ENCODE measurements at regions not wholly inside any gene's neighbourhood (a gene's known extent, or its start where the extent isn't known, plus 50 kb on each side); places are given as distances from the start of the nearest gene placed in this dataset.

GRCh38 chr18:76627444-76627843 is 132.4 kb upstream of the ZNF516 start:
- Histone ChIP-seq H3K4me3 (ENCODE audit: low read depth, low read length) (no peak overlapping the region), H3K36me3 (ENCODE audit: control insufficient read depth, insufficient read depth, low read length) (no peaks in the 10 kb centered on the region), H3K27me3 (ENCODE audit: control insufficient read depth, insufficient read depth, low read length) (peaks cover 1% of the 10 kb centered on the region; the same call in 1 of the 2 replicates)
- no peak for DNase-seq (ENCODE audit: low read depth)
- CTCF ChIA-PET: interaction anchor here (0.9 to 1.0 kb wide), 2 partner anchors 9 to 174 kb away, joined by 3 read pairs; no protein-coding TSS in a partner anchor
- no peak for TF ChIP-seq CTCF (IDR thresholded peaks at IDR 0.05; ENCODE audit: insufficient read depth, low read depth, low read length)
- POLR2A ChIA-PET: no interaction called here

DNA sequence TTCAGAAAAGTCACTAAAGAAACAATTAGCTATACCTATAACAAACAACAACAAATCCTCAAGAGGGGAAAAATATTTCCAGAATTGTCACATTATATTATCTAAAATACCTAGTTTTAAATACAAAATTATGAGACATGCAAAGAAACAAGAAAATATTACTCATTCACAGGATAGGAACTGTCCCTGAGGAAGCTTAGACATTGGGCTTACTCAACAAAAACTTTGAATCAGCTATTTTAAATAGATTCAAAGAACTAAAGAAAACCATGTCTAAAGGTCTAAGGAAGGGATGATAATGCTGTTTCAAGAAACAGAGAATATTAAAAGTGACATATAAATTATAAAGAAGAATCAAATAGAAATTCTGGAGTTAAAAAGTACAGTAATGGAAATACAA is 131.9 kb upstream of the ZNF516 start:
- Histone ChIP-seq H3K27me3 (ENCODE audit: control insufficient read depth, insufficient read depth, low read length) (peaks cover 1% of the 10 kb centered on the region; the same call in 1 of the 2 replicates), H3K4me3 (ENCODE audit: low read depth, low read length) (no peak overlapping the region), H3K36me3 (ENCODE audit: control insufficient read depth, insufficient read depth, low read length) (no peaks in the 10 kb centered on the region)
- DNase-seq (ENCODE audit: low read depth): no peak
- POLR2A ChIA-PET: no interaction called here
- CTCF ChIA-PET: interaction anchor here (0.9 to 1.6 kb wide), 3 partner anchors 10 to 175 kb away, joined by 3 read pairs; no protein-coding TSS in a partner anchor
- no peak for TF ChIP-seq CTCF (IDR thresholded peaks at IDR 0.05; ENCODE audit: insufficient read depth, low read depth, low read length)

GRCh38 chr18:76622651-76623050 is 127.6 kb upstream of the ZNF516 start:
- Histone ChIP-seq H3K27me3 (ENCODE audit: control insufficient read depth, insufficient read depth, low read length) (no peaks in the 10 kb centered on the region; the same call in 1 of the 2 replicates), H3K4me3 (ENCODE audit: low read depth, low read length) (no peak overlapping the region), H3K36me3 (ENCODE audit: control insufficient read depth, insufficient read depth, low read length) (no peaks in the 10 kb centered on the region)
- no peak for TF ChIP-seq CTCF (IDR thresholded peaks at IDR 0.05; ENCODE audit: insufficient read depth, low read depth, low read length)
- DNase-seq (ENCODE audit: low read depth): no peak
- CTCF ChIA-PET: interaction anchor here (5.2 kb wide), 1 partner anchor 223 kb away, joined by 31 read pairs; no protein-coding TSS in a partner anchor
- POLR2A ChIA-PET: no interaction called here

- TF ChIP-seq CTCF (IDR thresholded peaks at IDR 0.05; ENCODE audit: insufficient read depth, low read depth, low read length): no peak
- no peak overlapping the region for H3K4me3 ChIP-seq (ENCODE audit: low read depth, low read length)
- DNase-seq (ENCODE audit: low read depth): no peak
- H3K27me3 ChIP-seq (ENCODE audit: control insufficient read depth, insufficient read depth, low read length): no peaks in the 10 kb centered on the region; the same call in 1 of the 2 replicates
- no peaks in the 10 kb centered on the region for H3K36me3 ChIP-seq (ENCODE audit: control insufficient read depth, insufficient read depth, low read length)
- ChIA-PET POLR2A (interaction anchor here (0.5 kb wide), 1 partner anchor 27 kb away, joined by 4 read pairs; no protein-coding TSS in a partner anchor), CTCF (interaction anchor here (1.7 to 5.2 kb wide), 4 partner anchors 18 to 223 kb away, joined by 5 to 31 read pairs (median 8); no protein-coding TSS in a partner anchor)
These were observed 126.9 kb upstream of the ZNF516 start for GRCh38 chr18:76621782-76622495.

DNA sequence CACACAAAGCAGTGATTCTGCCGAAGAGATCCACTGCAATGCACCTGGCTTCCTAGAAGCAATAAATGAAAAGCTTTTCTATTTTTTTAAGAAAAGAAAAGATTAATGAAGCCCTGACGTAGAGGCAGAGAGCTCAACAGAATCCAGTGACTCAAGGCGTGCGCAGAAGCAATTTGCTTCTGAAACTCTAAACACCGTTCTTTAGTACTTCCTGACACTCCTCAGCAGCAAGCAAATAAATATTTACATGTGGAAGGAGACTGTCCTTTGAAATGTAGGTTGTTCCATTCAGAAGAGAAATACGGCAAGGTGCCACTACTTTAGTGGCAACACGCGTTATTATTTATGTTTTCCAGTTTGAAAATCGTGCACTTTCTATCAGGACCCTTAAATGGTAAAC is 126.2 kb upstream of the ZNF516 start:
- ChIA-PET POLR2A (interaction anchor here (0.5 kb wide), 1 partner anchor 27 kb away, joined by 4 read pairs; no protein-coding TSS in a partner anchor), CTCF (interaction anchor here (1.2 to 5.2 kb wide), 10 partner anchors 10 to 222 kb away, joined by 3 to 31 read pairs (median 5); no protein-coding TSS in a partner anchor)
- TF ChIP-seq CTCF (IDR thresholded peaks at IDR 0.05; ENCODE audit: insufficient read depth, low read depth, low read length): no peak
- Histone ChIP-seq H3K36me3 (ENCODE audit: control insufficient read depth, insufficient read depth, low read length) (no peaks in the 10 kb centered on the region), H3K4me3 (ENCODE audit: low read depth, low read length) (no peak overlapping the region), H3K27me3 (ENCODE audit: control insufficient read depth, insufficient read depth, low read length) (no peaks in the 10 kb centered on the region; the same call in 1 of the 2 replicates)
- DNase-seq (ENCODE audit: low read depth): no peak

Data from BJ (cell line).